HG03045 (cell line): ENCODE measurements at regions not wholly inside any gene's neighbourhood (a gene's known extent, or its start where the extent isn't known, plus 50 kb on each side); places are given as distances from the start of the nearest gene placed in this dataset.

Source experiments
- ATAC-seq: cut with Tn5 transposase; IDR thresholded peaks from one replicate; pipeline ENCODE4 v1.9.1; 2021; ENCODE audit warnings: mild to moderate bottlenecking, moderate library complexity; ENCODE audit not compliant: unreplicated experiment

DNA sequence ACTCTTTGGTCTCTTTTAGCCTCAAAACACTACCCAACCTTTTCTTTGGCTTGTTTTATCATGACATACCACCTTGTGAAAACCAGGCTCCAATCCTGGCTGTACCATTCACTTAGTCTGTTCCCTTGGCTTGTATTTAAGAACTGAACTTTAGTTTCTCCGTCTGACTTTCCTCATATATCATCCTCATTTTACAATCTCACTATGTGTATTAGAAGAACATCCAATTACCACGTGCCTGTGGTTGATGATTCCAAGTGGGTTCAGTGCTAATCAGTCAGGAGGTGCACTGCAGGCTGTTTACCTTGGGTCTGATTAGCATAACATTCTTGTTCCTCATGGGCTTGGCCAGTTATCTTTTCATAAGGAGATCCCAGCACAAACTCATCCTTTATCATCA lies 144.8 kb upstream of the KLF14 start:
- no peak for ATAC-seq

DNA sequence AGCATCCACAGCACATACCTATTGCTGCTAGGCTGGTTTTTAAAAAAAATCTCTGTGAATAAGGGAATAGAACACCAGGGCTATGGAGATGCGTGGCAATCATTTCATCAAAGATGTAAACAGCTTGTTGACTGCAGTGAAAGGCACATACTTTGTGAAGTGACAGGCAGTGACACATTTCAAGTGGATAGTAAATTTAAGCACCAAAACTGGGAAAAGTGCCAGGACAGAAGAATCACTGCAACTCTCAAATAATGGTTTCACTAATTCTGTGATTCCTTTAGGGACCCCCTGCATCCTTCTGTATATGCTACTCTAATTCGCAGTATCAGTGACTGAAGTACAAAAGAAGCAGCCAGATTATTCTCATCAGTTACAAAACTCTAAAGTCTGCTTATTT lies 145.2 kb upstream of the KLF14 start:
- ATAC-seq, result no peak

DNA sequence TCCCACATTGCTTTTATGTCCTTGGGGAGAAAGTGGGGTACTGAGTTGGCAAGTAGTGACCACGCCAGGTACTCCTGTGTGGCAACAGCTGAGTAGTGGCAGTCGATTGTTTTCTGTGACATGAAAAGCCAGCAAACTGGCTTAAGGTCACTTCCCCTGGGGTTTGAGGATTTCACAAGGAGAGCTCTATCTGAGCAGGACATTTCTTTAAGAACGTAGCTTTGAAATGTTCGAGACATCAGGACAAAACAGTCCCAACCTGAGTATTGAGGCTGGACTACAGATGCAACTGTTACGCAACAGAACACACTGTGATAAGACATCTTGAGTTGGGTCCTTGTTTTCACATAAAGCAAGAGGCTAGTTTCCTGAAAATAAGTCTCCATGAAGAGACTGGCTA lies 146.7 kb upstream of the KLF14 start:
- ATAC-seq, result no peak

DNA sequence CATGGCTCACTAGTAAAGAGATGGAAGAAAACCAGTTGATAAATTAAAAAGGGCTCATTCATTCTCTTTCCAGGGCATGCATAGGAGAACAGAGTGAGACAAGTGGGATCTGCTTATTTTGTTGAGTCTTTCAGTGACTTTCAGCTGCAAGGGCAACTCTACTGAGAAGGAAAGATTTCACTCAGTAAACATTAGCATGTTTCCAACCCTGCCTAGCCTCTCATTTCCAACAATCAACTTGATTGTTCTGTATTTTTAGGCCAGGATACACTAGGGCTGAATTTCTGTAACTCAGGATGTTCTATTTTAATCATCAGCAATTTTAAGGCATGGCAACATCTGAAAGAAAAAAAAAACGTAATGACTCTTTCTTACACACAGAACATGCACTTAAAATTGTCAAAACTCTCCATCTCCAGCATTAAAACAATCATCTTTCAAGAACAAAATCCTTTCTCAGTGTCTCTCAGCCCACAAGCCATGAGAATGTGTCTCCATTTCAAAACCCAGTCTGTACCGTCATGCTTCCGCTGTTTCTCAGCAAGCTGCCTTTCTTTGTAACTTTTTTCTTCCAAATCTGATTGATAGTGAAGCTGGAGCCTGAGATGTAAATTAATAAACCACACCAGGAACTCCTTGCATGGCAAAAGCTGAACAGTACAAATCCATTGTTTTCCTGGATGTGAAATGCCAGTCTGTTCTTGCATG lies 147.2 kb upstream of the KLF14 start:
- no peak for ATAC-seq

DNA sequence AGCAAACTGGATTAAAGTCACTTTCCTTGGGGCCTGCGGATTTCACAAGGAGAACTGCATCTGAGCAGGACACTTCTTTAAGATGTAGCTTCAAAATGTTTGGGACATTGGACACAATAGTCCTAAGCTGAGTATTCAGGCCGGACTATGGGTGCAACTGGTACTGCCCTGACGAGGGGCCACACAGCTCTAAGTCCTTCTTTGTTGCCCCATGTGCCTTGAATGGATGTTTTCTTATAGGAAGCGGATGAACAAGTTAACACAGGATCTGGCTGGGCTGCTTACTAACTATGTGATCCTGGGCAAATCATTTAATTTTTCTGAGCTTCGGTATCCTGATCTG lies 147.8 kb upstream of the KLF14 start:
- ATAC-seq, result no peak

DNA sequence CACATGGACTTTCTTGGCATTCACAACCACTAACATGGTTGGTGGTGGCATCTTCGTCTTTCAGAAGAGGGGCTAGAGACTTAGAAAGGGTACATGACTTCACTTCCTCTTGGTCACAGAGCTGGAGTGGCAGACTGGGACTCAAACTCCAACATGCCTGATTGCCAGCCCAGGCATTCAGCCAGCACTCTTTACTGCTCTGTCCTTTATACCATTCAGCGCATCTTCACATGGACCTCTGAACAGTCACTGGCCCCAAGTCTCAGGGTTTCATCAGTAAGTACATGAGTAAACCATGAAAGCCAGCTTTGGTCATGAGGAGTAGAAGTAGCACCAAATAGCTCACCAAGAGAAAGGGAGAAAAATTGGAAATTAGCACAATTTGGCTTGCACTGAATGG lies 148.4 kb upstream of the KLF14 start:
- no peak for ATAC-seq

DNA sequence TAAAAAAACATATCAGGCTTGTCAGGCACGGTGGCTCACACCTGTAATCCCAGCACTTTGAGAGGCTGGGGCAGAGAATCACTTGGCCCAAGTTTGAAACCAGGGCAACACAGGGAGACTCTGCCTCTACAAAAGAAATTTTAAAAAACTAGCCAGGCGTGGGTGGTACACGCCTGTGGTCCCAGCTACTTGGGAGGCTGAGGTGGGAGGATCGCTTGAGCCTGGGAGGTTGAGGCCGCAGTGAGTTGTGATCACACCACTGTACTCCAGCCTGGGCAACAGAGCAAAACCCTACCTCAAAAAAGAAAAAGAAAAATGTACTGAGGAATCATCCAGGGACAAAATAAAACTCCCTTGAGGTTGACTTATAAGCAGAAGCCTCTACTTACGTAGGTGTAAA lies 149.9 kb upstream of the KLF14 start:
- no peak for ATAC-seq

DNA sequence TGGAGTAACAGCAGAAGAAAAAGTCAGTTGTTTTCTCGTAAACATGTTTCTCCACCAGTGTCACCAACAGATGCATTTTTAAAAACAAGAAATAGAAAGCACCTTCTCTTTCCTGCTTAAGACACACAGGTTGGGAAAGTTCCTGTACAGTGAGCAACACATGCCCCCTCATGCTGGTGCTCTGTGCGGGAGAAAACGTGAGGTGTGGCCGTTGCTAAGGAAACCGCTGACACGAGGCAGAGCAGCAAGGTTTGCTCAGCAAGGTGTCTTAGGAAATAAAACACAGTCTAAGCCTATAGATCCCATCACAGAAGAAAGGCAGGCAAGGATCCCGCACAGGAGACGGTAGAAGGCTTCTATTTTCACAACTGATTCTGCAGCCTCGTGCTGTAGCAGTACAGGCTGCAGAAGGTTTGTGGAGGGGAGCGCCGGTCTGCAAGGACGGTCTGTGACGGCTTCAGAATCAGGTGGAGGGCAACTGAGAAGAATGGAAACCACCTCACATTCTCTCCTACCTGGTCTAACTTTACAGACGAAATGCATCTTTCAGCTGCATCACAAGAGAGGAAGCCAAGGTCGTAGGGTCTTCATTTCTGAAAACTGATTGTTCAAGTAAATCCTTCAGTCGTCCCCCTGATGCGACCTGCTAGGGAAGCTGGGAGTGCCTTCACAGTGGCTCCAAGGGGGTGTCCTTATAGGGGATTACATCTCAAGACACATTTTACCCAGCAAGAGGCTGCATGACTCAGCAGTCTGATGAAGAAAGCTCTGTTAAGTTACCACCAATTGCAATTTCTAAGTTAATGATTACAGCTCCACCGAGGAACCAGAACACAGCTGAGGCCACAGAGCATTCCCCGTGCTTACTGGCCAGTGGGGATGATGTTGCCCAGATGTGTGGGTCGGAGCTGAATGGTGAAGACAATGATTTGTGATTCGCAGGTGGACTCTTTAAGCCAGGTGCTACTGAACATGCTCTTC lies 150.7 kb upstream of the KLF14 start:
- no peak for ATAC-seq

DNA sequence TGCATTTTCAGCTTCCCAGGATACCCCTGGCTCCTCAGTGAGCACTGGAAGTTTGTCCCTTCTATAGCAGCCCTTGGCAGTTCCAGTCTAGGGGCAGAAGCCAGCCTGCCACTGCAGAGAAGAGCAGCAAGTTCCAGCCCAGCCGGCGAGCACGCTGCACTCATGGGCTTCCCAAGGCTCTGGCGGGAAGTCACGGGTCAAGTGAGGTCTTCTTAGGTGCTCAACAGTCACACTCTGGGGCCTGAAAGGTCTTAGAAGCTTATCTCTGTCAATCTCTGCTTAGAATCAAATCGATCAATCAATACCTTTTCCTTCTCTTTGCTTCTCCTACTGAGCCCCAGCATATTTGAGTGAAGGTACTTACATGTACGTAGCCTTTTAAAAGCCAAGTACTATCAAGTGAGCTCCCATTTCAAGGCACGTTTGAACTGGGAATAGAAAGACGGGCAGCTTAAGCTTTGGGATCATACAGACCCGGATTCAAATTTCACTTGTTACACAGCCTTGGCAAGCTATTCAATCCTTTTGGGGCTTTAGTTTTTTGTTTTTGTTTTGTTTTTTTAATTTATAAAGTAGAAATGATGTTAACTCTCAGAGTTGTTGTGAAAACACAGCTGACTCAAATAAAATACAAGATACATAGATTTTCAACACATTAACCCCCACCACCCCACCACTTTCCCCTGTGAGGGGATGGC lies 152.6 kb upstream of the KLF14 start:
- no peak for ATAC-seq

DNA sequence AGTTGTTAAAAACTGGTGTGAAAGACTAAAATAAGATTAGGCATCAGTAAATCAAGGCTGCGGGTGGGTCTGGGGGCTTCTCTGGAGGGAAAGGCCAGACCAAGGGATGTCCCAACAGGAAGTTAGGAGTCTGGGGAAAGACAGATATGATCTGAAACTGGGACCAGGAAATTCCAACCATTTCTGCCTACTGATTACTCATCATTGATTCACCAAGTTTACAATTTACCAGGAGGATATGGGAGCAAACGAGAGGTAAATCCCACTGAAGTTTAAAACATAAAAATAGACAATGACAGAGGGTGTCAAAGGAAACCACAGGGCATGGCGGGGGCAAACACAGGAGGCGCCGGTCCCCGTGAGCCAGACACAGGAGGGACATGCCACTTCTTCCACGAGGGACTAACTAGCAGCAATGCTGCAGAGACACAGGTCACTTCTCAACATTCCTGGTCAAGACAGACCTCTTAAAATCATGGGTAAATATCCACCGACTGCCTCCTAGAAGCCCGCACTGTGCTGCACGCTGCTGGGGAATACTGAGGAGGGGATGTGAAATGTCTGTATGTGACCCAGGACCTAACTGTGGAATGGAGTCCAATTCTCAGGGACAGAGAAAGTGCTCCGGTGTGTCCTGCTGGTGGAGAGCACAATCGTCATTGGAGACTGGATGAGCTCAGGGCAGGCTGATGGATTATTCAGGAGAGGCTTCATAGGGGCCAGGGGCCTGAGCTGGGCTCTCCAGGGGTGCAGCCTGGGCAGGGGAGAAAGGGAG lies 153.4 kb upstream of the KLF14 start:
- ATAC-seq, result no peak

DNA sequence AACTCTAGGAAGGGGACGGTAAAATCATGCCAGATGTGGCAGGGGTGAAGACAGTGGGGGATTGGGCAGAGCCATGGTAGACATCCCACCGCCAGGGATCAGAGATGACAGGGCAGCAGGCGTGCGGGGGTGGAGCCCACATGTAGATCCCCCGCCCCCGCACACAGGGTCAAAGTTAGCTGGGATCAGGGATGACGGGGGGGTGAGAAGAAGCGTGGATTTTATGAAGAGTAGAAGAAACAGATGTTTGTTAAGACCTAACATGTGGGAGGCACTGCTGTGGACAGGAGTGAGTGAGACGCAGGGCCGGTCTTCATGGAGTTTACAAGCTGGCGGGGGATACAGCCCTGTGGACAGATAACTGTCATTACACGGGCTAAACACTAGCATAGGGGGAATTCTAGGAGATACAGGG lies 154.0 kb upstream of the KLF14 start:
- ATAC-seq, result no peak

DNA sequence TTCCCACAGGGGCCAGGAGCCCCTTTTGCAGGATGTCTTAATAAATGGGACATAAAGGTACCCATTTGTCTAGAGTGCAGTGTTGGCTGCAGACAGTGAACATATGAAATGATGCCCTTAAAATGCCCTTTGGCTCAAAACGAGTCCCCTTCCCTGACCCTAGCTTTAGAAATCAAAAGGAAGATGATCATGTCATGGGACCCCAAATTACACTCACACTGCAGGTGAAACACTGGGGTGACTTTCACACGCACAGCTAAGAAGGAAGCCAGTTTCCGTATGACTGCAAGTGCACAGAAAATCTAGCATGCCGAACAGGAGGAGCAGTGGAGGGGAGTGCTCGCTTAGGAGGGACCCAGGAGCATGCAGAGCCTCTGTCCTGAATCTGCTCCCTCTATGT lies 154.5 kb upstream of the KLF14 start:
- ATAC-seq, result no peak

DNA sequence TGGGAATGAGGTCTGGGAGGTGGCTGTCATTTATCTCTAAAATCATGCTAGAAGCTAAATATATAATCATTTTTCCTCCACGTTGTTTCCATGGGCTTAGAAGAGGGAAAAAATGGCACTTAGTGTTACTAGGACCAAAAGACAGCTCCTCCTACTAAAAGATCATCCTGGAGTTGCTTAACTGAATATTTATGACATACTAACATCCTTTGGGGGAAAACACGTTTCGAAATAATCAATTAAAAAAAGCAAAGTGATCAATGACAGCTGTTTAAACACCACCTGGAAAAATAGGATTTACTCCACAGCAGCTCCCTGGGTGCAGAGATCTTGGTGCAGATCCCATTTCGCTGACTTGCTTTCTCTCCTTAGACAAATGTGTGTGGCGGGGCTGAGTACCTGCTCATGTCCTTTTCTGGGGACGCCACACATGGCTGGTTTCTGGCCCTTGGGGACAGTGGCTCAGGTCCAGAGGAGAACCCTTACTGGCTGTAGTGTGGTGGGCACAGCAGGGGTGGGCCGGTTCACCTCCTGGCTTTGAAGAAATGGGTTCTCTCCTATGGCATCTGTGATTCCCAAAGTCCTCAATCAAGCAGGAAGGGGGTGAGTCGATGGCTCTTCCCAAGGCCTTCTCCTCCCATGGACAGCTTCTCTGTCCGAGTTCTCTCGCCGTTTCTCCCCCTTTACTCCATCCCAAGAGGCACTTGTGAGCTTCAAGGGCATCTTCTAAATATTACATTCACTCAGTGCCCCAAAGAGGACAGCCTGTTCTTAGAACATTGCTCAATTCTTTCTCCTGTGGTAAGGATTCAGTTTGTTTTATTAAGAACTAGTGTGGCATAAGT lies 156.4 kb upstream of the KLF14 start:
- ATAC-seq, result no peak

DNA sequence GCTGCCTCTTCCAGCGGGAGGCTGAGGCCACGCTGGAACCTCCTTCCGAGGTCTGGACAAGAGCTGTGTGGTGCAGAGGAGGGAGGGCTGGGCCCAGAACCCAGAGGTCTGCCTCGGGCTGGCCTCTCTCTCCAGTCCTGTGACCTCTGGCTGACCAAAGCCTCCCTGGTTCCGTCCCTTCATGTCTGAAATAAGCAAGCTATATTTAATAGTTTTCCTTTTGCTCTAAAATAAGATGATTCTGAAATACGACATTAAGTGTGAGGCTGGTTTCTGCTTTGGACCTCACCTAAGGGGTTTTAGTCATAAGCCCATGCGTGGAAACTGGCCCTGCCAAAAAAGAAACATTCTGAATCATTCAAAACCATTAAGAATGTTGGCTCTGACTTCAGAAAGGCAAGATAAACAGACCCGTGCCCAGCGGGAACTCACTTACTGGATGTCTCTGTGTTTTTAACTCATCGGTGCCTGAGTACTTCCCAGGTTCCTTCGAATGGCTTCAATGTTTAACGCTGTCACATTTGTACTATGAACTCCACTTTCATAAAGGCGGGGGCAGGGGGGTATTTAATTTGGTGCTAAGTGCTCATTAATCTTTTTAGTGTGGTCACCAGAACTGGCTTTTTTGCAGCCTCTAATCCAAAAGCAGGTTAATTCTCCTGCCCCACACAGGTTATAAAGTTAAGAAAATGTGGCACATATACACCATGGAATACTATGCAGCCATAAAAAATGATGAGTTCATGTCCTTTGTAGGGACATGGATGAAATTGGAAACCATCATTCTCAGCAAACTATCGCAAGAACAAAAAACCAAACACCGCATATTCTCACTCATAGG lies 157.5 kb upstream of the KLF14 start:
- ATAC-seq, result no peak

DNA sequence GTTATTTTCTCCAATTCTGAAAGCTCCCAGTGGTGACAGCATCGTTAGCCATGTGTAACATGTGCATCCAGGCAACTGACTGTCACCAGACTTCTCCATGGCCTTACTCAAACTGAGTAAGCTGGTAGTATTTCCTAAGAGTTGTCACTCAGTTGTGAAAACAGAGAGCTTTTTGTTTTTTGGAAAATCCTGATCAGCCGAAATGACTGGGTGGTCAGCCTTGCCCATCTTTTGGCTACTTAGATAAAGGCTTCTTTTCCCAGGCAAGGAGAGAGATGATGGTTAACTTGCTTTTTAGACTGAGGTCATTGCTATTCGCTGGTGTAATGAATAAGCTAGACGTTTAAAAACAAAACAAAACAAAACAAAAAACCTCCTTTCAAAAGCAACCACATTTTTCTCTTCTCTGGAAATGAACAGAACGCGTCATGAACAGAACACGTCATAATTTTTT lies 159.5 kb upstream of the KLF14 start:
- no peak for ATAC-seq

DNA sequence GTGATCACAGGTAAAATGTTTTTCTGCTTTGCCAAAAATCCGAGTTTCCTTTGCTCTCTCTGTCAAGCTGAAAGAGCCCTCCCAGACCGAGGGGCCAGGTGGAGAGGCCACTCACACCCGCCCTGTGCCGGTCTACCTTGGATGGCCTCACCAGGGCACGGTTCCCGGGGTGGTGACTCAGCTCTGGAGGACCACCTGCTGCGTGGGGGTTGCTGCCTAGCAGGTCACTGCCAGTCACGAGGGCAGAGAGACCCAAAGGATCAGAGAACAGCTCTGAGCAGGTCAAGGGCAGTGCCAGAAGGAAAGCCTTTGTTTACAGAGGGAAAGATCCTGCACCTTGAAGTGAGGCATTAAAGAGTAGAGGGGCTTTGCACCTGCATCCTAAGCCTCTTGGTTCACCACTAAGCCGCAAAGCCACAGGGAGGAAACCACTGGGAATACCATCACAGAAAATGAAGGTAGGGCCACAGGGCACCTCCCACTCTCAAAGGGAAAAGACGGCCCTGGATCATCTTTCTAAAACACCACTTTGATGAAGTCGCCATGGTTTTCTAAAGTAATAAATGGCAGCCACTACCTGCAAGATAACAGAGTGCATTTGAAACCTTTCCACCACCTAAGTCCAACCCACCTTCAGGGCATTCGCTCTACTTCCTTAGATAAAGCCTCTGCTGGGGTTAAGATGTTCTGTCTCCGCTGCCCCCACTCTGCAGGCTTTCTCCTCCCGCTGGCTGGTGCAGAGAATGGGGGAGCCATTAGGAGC lies 160.3 kb upstream of the KLF14 start:
- no peak for ATAC-seq

DNA sequence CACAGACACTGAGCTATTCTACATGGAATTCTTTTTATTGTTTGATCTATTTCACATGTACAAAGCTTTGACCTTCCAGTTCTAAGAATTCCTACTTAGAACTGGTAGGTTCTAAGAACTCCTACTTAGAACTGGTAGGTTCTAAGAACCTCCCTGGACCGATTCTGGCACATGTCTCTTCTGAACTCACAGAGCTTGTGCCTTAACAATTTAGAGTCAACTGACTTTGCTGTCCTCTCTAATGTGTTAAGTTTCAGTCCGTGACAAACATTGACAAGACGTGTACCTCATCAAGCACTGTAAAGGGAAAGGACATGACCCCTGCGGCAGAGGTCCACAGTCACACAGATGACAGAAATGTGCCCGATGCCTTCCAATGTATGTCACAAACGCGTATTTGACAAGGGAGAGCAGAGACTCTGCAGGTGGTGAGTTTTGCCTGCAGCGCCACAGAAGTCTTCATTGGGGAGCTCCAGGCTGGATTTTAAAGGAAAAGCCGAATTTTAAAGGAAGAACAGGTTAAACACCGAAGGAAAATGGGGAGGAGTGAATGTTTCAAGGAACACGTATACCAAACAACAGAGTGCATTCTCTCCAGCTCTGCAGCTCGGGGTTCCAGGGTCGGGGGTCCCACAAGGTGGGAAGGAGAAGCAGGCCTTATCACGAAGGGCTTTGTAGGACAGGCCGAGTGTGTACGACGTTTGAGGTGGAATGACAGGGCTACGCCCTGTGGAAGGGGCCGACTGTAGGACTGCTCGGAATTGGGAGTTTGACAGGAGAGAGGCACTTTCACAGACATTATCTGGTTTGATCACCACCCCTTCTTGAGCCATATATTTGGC lies 161.1 kb upstream of the KLF14 start:
- ATAC-seq, result no peak
